HG02884 (cell line): ENCODE measurements at regions not wholly inside any gene's neighbourhood (a gene's known extent, or its start where the extent isn't known, plus 50 kb on each side); places are given as distances from the start of the nearest gene placed in this dataset.
"Not testable (repeated sequence)": the region's sequence is repeated elsewhere in the genome, so short reads cannot be mapped to it uniquely, and the experiment has no call there.

Experiments used
- ATAC-seq: cut with Tn5 transposase; IDR thresholded peaks from one replicate; pipeline ENCODE4 v1.9.1; 2021; ENCODE audit warnings: mild to moderate bottlenecking, moderate library complexity; ENCODE audit not compliant: unreplicated experiment

DNA sequence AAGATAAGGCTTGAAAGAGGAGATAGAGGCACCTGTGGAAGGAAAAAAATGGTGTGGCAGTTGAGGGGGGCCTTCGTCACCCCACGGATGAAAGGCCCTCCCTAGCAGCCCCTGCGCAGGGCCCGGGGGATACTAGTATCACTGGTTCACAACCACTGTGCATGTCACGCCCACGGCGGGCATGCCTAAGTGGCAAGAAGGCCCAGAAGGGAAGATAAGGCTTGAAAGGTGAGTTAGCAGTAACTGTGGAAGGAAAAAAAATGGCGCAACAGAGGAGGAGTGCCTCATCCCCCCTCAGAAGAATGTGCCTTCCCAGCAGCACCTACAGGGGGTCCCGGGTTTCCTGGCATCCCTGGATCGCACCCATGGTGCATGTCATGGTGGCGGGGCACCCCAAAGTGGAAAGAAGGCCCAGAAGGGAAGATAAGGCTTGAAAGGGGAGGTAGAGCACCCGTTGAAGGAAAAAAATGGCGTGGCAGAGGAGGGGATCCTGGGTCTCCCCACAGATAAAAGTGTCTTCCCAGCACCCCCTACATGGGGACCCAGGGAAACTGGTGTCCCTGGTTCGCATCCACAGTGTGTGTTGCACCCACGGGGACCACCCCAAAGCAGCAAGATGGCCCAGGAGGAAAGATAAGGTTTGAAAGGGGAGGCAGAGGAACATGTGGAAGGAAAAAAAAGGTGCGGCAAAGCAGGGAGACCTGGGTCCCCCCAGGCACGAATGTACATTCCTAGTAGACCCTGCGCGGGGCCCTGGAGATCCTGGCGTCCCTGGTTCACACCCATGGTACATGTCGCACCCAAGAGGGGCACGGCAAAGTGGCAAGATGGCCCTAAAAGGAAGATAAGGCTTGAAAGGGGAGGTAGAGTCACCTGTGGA, 279.2 kb downstream of the ALG10 start:
- no peak for ATAC-seq

- ATAC-seq = no peak
Measured at GRCh38 chr12:34302131-34302885, 280.0 kb downstream of the ALG10 start.

- ATAC-seq = no peak
Measured at GRCh38 chr12:34303091-34303870, 281.0 kb downstream of the ALG10 start.

GRCh38 chr12:34304001-34304400, 281.7 kb downstream of the ALG10 start:
- no peak for ATAC-seq

DNA sequence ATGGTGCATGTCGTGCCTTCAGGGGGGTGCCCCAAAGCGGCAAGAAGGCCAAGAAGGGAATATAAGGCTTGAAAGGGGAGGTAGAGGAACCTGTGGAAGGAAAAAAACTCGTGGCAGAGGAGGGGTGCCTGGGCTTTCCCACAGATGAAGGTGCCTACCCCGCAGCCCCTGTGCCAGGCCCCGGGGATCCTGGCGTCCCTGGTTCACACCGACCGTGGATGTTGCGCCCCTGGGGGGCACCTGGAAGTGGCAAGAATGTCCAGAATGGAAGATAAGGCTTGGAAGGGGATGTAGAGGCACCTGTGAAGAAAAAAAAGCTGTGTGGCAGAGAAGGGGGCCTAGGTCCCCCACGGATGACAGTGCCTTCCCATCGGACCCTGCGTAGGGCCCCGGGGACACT, 282.2 kb downstream of the ALG10 start:
- ATAC-seq = no peak

GRCh38 chr12:34305176-34305575, 282.9 kb downstream of the ALG10 start:
- no peak for ATAC-seq

GRCh38 chr12:34306133-34306830, 284.0 kb downstream of the ALG10 start:
- no peak for ATAC-seq

DNA sequence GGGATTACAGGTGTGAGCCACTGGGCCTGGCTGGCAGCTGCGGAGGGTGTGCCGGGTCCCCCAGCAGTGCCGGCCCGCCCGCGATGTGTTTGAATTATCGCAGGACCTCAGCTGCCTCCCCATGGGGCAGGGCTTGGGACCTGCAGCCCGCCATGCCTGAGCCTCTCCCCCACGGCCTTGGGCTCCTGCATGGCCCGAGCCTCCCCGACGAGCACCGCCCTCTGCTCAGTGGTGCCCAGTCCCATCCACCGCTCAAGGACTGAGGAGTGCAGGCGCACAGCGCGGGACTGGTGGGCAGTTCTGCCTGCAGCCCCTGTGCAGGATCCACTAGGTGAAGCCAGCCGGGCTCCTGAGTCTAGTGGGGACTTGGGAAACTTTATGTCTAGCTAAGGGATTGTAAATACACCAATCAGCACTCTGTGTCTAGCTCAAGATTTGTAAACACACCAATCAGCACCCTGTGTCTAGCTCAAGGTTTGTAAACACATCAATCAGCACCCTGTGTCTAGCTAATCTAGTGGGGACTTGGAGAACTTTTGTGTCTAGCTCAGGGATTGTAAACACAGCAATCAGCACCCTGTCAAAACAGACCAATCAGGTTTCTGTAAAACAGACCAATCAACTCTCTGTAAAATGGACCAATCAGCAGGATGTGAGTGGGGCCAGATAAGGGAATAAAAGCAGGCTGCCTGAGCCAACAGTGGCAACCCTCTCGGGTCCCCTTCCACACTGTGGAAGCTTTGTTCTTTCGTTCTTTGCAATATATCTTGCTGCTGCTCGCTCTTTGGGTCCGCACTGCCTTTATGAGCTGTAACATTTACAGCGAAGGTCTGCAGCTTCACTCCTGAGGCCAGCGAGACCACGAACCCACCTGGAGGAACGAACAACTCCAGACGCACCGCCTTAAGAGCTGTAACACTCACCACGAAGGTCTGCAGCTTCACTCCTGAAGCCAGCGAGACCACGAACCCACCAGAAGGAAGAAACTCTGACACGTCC, 287.8 kb downstream of the ALG10 start:
- not testable (repeated sequence) for ATAC-seq

- no peak for ATAC-seq
Measured at GRCh38 chr12:34311337-34311736, 289.0 kb downstream of the ALG10 start.

DNA sequence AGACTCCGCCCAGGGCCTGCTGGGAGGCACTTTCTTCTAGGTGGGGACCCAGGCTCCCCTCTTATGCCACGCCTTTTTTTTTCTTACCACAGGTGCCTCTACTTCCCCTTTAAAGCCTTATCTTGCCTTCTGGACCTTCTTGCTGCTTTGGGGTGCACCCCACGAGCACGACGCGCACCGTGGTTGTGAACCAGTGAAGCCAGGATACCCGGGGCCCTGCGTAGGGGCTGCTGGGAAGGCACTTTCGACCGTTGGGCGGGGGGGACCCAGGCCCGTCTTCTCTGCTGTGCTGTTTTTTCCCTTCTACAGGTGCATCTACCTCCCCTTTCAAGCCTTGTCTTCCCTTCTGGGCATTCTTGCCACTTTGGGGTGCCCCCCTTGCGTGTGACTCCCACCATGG, 305.4 kb downstream of the ALG10 start:
- no peak for ATAC-seq

DNA sequence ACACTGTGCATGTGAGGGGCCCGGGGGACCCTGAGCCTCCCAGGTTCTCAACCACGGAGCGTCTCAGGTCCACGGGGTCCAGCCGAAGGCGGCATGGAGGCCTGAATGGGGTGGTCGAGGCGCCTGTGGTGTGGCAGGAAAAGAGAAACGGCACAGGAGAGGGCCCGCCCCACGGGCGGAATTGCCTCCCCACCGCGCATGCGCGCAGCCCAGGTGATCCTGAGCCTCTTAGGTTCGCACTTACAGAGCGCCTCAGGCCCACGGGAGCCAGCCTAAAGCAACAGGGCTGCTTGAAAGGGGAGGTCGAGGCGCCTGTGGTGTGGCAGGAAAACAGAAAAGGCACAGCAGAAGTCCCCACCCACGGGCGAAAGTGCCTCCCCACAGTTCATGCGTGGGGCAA, 311.0 kb downstream of the ALG10 start:
- no peak for ATAC-seq

DNA sequence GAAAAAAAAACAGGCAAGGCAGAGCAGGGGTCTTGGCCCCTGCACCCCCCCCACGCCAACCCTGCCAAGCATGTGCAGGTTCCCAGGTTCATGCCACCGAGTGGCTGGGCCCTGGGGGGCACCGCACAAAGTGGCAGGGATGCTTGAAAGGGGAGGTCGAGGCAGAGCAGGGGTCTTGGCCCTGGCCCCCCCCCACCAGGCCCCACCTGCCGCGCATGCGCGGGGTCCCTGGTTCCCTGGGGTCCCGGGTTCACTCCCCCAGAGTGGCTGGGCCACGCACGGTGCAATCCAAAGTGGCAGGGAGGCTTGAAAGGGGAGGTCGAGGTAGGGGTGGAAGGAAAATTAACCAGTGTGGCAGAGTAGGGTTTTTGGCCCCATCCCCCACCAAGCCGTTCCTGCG, 312.2 kb downstream of the ALG10 start:
- ATAC-seq = no peak

DNA sequence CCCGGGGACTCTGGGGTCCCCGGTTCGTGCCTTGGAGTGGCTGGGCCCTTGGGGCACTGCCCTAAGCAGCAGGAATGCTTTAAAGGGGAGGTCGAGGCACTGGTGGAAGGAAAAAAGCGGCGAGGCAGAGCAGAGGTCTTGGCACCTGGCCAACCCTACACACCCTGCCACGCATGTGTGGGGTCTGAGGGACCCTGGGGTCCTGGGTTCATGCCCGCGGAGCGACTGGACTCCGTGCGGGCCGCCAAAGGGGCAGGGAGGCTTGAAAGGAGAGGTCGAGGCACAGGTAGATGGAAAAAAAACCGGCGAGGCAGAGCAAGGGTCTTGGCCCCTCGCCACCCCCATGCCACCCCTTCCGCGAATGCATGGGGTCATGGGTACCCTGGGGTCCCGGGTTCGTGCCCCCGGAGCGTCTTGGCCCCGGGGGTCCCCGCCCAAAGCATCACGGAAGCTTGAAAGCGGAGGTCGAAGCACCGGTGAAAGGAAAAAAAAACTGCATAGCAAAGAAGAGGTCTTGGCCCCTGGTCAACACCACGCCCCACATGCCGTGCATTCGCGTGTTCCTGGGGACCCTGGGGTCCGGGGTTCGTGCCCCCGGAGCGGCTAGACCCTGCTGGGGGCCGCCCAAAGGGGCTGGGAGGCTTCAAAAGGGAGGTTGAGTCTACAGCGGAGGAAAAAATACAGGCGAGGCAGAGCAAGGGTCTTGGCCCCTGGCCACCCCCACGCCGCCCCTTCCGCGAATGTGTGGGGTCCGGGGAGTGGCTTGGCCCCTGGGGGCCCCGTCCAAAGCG, 312.9 kb downstream of the ALG10 start:
- no peak for ATAC-seq

DNA sequence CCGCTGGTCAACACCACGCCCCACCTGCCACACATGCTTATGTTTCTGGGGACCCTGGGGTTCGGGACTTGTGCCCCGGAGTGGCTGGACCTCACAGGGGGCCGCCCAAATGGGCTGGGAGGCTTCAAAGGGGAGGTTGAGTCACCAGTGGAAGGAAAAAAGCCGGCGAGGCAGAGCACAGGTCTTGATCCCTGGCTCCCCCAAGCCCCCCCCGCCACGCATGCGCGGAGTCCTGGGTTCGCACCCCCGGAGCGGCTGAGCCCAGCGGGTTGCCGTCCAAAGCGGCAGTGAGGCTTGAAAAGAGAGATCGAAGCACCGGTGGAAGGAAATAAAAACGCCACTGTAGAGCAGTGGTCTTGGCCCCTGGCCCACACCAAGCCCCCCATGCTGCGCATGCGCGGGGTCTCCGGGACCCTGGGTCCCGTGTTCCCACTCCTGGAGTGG, 313.5 kb downstream of the ALG10 start:
- ATAC-seq = no peak

- ATAC-seq = no peak
Measured at GRCh38 chr12:34336619-34337465, 314.5 kb downstream of the ALG10 start.

- no peak for ATAC-seq
Measured at GRCh38 chr12:34338751-34339150, 316.5 kb downstream of the ALG10 start.

DNA sequence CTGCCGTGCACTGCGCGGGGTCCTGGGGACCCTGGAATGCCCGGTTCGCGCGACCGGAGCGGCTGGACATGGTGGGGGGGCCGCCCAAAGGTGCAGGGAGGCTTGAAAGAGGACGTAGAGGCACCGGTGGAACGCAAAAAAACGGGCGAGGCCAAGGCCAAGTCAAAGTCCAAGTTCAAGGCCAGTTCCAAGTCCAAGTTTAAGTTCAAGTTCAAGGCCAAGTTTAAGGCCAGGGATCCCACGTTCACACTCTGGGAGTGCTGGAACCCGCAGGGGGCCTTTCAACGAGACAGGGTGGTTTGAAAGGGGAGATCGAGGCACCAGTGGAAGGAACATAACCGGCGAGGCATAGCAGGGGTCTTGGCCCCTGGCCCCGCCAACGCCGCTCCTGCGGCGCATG, 317.6 kb downstream of the ALG10 start:
- no peak for ATAC-seq
